ENCODE measurements at regions not wholly inside any gene's neighbourhood (a gene's known extent, or its start where the extent isn't known, plus 50 kb on each side); places are given as distances from the start of the nearest gene placed in this dataset.

DNA sequence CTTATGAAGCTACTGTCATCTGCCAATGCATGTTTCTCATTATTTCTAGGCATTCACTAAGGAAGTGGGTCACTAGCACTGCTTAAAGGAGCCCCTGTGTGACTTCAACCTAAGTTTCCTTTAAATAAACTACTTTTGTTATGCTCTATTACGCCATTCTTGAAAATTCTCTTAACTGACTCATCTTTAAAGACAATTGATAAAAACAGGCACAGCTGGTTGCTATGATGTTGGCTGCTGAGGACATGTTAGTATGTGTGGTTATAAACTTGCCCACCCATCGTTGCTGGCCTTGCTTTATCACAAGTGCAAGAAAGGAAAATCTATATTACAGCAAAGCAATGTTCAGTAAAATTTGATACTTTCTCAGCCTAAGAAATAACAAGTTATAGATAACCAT is 75.8 kb upstream of the CNTNAP4 start:
- TF ChIP-seq CTCF (IDR thresholded peaks at IDR 0.05; ENCODE audit: extremely low read depth in 1 of 2, insufficient read depth in 1 of 2, low read depth in 1 of 2, low read length in 2 of 2) (no peak), POLR2AphosphoS5 (IDR thresholded peaks at IDR 0.05; ENCODE audit: insufficient read depth, low read depth, low read length) (no peak)
- TF ChIP-seq, protein P1, sequence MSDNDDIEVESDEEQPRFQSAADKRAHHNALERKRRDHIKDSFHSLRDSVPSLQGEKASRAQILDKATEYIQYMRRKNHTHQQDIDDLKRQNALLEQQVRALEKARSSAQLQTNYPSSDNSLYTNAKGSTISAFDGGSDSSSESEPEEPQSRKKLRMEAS (IDR thresholded peaks at IDR 0.05; ENCODE audit: insufficient read depth, insufficient read length) = no peak

Measured in endothelial cell of umbilical vein (primary cell).